ENCODE measurements at regions not wholly inside any gene's neighbourhood (a gene's known extent, or its start where the extent isn't known, plus 50 kb on each side); places are given as distances from the start of the nearest gene placed in this dataset.

- H3K9me3 Mint-ChIP-seq (ENCODE audit: low read depth): no peaks in the 10 kb centered on the region
- no peaks in the 10 kb centered on the region for H3K36me3 Mint-ChIP-seq
- no peaks in the 10 kb centered on the region for H3K4me1 Mint-ChIP-seq (ENCODE audit: low read depth)
- no peak overlapping the region for H3K4me3 Mint-ChIP-seq
- no peak overlapping the region for H3K27ac Mint-ChIP-seq
- H3K27me3 Mint-ChIP-seq: peaks cover 8% of the 10 kb centered on the region
Observed at GRCh38 chr11:135075740-135076139, 663.7 kb upstream of the B3GAT1 start.

GRCh38 chr11:135074397-135074998 lies 662.5 kb upstream of the B3GAT1 start:
- Mint-ChIP-seq H3K4me1 (ENCODE audit: low read depth) (no peaks in the 10 kb centered on the region), H3K27ac (no peak overlapping the region), H3K36me3 (no peaks in the 10 kb centered on the region), H3K9me3 (ENCODE audit: low read depth) (no peaks in the 10 kb centered on the region), H3K27me3 (peaks cover 17% of the 10 kb centered on the region), H3K4me3 (no peak overlapping the region)

GRCh38 chr11:135073870-135074269 lies 661.8 kb upstream of the B3GAT1 start:
- H3K36me3 Mint-ChIP-seq: no peaks in the 10 kb centered on the region
- H3K9me3 Mint-ChIP-seq (ENCODE audit: low read depth): no peaks in the 10 kb centered on the region
- H3K4me3 Mint-ChIP-seq: no peak overlapping the region
- peaks cover 19% of the 10 kb centered on the region for H3K27me3 Mint-ChIP-seq
- no peak overlapping the region for H3K27ac Mint-ChIP-seq
- H3K4me1 Mint-ChIP-seq (ENCODE audit: low read depth): no peaks in the 10 kb centered on the region

- Mint-ChIP-seq H3K4me3 (no peak overlapping the region), H3K36me3 (no peaks in the 10 kb centered on the region), H3K4me1 (ENCODE audit: low read depth) (no peaks in the 10 kb centered on the region), H3K9me3 (ENCODE audit: low read depth) (no peaks in the 10 kb centered on the region), H3K27me3 (peaks cover 19% of the 10 kb centered on the region), H3K27ac (no peak overlapping the region)
Observed at GRCh38 chr11:135073381-135073780, 661.3 kb upstream of the B3GAT1 start.

- Mint-ChIP-seq H3K27me3 (peaks cover 26% of the 10 kb centered on the region), H3K36me3 (no peaks in the 10 kb centered on the region), H3K9me3 (ENCODE audit: low read depth) (no peaks in the 10 kb centered on the region), H3K27ac (no peak overlapping the region), H3K4me3 (no peak overlapping the region), H3K4me1 (ENCODE audit: low read depth) (no peaks in the 10 kb centered on the region)
Observed at GRCh38 chr11:135069890-135070289, 657.8 kb upstream of the B3GAT1 start.

GRCh38 chr11:135069063-135069462 lies 657.0 kb upstream of the B3GAT1 start:
- Mint-ChIP-seq H3K9me3 (ENCODE audit: low read depth) (no peaks in the 10 kb centered on the region), H3K4me1 (ENCODE audit: low read depth) (no peaks in the 10 kb centered on the region), H3K4me3 (no peak overlapping the region), H3K27me3 (peaks cover 26% of the 10 kb centered on the region), H3K27ac (no peak overlapping the region), H3K36me3 (no peaks in the 10 kb centered on the region)

- Mint-ChIP-seq H3K4me1 (ENCODE audit: low read depth) (no peaks in the 10 kb centered on the region), H3K36me3 (peaks cover 4% of the 10 kb centered on the region), H3K27ac (no peak overlapping the region), H3K4me3 (no peak overlapping the region), H3K9me3 (ENCODE audit: low read depth) (peaks cover 19% of the 10 kb centered on the region), H3K27me3 (peaks cover 14% of the 10 kb centered on the region)
Observed at GRCh38 chr11:135062994-135063393, 651.0 kb upstream of the B3GAT1 start.

GRCh38 chr11:135061166-135061565 lies 649.1 kb upstream of the B3GAT1 start:
- no peak overlapping the region for H3K4me3 Mint-ChIP-seq
- H3K27ac Mint-ChIP-seq: no peak overlapping the region
- H3K27me3 Mint-ChIP-seq: peaks cover 13% of the 10 kb centered on the region
- H3K4me1 Mint-ChIP-seq (ENCODE audit: low read depth): no peaks in the 10 kb centered on the region
- H3K9me3 Mint-ChIP-seq (ENCODE audit: low read depth): peaks cover 19% of the 10 kb centered on the region
- H3K36me3 Mint-ChIP-seq: peaks cover 4% of the 10 kb centered on the region

GRCh38 chr11:135046986-135047385 lies 634.9 kb upstream of the B3GAT1 start:
- H3K27ac Mint-ChIP-seq: no peak overlapping the region
- H3K36me3 Mint-ChIP-seq: no peaks in the 10 kb centered on the region

GRCh38 chr11:135046556-135046955 lies 634.5 kb upstream of the B3GAT1 start:
- no peak overlapping the region for H3K27ac Mint-ChIP-seq
- H3K27me3 Mint-ChIP-seq: peaks cover 8% of the 10 kb centered on the region
- no peaks in the 10 kb centered on the region for H3K4me1 Mint-ChIP-seq (ENCODE audit: low read depth)
- H3K4me3 Mint-ChIP-seq: no peak overlapping the region
- no peaks in the 10 kb centered on the region for H3K9me3 Mint-ChIP-seq (ENCODE audit: low read depth)
- no peaks in the 10 kb centered on the region for H3K36me3 Mint-ChIP-seq

More at GRCh38 chr11:135046986-135047385, 634.9 kb upstream of the B3GAT1 start:
- peaks cover 8% of the 10 kb centered on the region for H3K27me3 Mint-ChIP-seq
- H3K4me1 Mint-ChIP-seq (ENCODE audit: low read depth): no peaks in the 10 kb centered on the region
- H3K9me3 Mint-ChIP-seq (ENCODE audit: low read depth): no peaks in the 10 kb centered on the region
- H3K4me3 Mint-ChIP-seq: no peak overlapping the region

GRCh38 chr11:135043434-135043833 lies 631.4 kb upstream of the B3GAT1 start:
- Mint-ChIP-seq H3K27ac (no peak overlapping the region), H3K27me3 (peaks cover 5% of the 10 kb centered on the region), H3K4me3 (no peak overlapping the region), H3K4me1 (ENCODE audit: low read depth) (no peaks in the 10 kb centered on the region), H3K36me3 (no peaks in the 10 kb centered on the region), H3K9me3 (ENCODE audit: low read depth) (no peaks in the 10 kb centered on the region)

GRCh38 chr11:135037828-135038227 lies 625.8 kb upstream of the B3GAT1 start:
- no peak overlapping the region for H3K27ac Mint-ChIP-seq
- H3K9me3 Mint-ChIP-seq (ENCODE audit: low read depth): no peaks in the 10 kb centered on the region

GRCh38 chr11:135036488-135037297 lies 624.7 kb upstream of the B3GAT1 start:
- Mint-ChIP-seq H3K27me3 (peaks cover 11% of the 10 kb centered on the region), H3K9me3 (ENCODE audit: low read depth) (no peaks in the 10 kb centered on the region), H3K36me3 (no peaks in the 10 kb centered on the region), H3K4me3 (no peak overlapping the region), H3K27ac (no peak overlapping the region), H3K4me1 (ENCODE audit: low read depth) (no peaks in the 10 kb centered on the region)

More at GRCh38 chr11:135037828-135038227, 625.8 kb upstream of the B3GAT1 start:
- Mint-ChIP-seq H3K4me3 (no peak overlapping the region), H3K4me1 (ENCODE audit: low read depth) (no peaks in the 10 kb centered on the region), H3K27me3 (peaks cover 9% of the 10 kb centered on the region), H3K36me3 (no peaks in the 10 kb centered on the region)

GRCh38 chr11:135035282-135035681 lies 623.2 kb upstream of the B3GAT1 start:
- H3K27ac Mint-ChIP-seq: no peak overlapping the region
- no peaks in the 10 kb centered on the region for H3K36me3 Mint-ChIP-seq
- no peaks in the 10 kb centered on the region for H3K4me1 Mint-ChIP-seq (ENCODE audit: low read depth)
- peaks cover 15% of the 10 kb centered on the region for H3K27me3 Mint-ChIP-seq
- no peak overlapping the region for H3K4me3 Mint-ChIP-seq
- no peaks in the 10 kb centered on the region for H3K9me3 Mint-ChIP-seq (ENCODE audit: low read depth)

GRCh38 chr11:135033540-135033939 lies 621.5 kb upstream of the B3GAT1 start:
- Mint-ChIP-seq H3K27ac (no peak overlapping the region), H3K4me3 (no peak overlapping the region), H3K36me3 (no peaks in the 10 kb centered on the region), H3K9me3 (ENCODE audit: low read depth) (no peaks in the 10 kb centered on the region), H3K27me3 (peaks cover 17% of the 10 kb centered on the region), H3K4me1 (ENCODE audit: low read depth) (no peaks in the 10 kb centered on the region)

Measured in activated naive CD8-positive, alpha-beta T cell (primary cell).